ENCODE measurements at regions not wholly inside any gene's neighbourhood (a gene's known extent, or its start where the extent isn't known, plus 50 kb on each side); places are given as distances from the start of the nearest gene placed in this dataset.

GRCh38 chr10:4062751-4063150, 277.7 kb upstream of the KLF6 start:
- no peak for DNase-seq

- DNase-seq: no peak
These were observed 277.1 kb upstream of the KLF6 start for GRCh38 chr10:4062072-4062471.

- DNase-seq: no peak
These were observed 276.5 kb upstream of the KLF6 start for GRCh38 chr10:4061441-4061951.

DNA sequence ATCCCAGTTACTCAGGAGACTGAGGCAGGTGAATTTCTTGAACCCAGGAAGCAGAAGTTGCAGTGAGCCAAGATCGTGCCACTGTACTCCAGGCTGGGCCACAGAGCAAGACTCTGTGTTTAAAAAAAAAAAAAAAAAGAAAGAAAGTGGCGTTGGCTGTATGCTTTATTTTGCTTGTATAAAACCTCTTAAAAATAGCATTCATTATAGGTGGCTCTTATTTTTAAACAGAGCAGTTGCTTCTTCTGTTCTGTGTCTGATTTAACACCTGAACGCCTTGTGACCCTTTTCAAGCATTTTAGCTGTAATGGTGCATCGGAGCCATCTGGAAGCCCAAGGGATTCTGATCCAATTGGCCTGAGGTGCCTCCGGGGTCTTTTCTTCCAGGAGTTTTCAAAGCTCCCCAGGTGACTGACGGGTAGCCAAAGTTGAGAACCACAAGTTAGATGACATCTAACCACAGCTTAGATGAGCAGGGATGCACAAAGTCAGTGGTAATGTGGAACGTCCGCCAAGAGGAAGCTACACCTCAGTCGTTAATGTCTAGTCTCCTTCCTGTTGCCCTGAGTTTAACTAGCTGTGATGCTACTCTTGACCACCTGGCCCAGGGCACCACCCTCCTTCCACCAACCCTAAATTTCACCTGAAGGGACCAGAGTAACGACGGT, 274.6 kb upstream of the KLF6 start:
- no peak for DNase-seq

GRCh38 chr10:4058514-4059029, 273.6 kb upstream of the KLF6 start:
- no peak for DNase-seq

DNA sequence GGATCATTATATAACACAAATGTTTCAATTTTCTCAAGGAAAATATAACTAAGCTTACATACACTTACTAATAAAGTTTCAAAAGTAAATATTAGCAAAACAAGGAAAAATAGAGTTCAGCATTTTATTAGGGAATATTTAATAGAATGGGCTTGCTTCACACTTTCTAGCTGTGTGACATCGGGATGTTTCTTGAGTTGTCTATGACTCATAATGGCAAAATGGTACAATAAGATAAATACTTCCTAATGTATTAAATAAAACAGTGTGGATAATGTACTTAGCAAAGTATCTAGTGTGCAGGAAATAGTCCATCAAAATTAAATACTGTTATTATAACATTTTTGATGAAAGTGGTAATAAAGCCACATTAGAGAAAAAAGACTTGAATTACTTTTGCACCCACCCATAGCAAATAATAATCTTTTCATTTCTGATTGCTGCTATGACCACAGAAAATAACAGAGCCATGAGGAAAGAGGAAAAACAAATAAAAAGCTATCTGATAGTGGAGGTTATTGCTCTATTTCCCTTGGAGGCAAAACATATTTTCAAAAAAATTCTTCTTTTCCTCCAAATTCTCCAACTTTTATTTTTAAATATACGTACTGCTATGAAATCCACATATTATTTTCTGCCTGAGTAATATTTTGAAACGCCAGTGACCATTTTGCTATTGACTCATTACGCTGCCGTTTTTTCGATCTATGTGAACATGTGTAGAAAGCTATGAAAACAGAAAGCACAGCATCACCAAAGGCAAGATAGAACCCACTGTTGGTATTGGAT, 272.9 kb upstream of the KLF6 start:
- no peak for DNase-seq

- no peak for DNase-seq
These were observed 272.0 kb upstream of the KLF6 start for GRCh38 chr10:4057021-4057420.

GRCh38 chr10:4054656-4055435, 269.8 kb upstream of the KLF6 start:
- DNase-seq: no peak

DNA sequence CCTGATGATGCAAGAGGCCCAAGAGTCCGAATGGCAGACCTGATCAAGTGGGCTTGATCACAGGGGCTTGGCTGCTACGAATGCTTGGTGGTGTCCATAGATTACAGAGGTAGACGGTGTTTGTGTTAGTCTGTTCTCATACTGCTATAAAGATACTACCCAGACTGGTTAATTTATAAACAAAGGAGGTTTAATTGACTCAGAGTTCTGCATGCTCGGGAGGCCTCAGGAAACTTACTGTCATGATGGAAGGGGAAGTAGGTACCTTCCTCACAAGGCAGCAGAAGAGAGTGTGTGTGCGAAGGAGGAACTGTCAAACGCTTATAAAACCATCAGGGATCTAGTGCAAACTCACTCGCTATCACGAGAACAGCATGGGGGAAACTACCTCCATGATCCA, 268.9 kb upstream of the KLF6 start:
- no peak for DNase-seq

- no peak for DNase-seq
These were observed 266.7 kb upstream of the KLF6 start for GRCh38 chr10:4051641-4052151.

GRCh38 chr10:4051011-4051640, 266.1 kb upstream of the KLF6 start:
- DNase-seq: no peak

DNA sequence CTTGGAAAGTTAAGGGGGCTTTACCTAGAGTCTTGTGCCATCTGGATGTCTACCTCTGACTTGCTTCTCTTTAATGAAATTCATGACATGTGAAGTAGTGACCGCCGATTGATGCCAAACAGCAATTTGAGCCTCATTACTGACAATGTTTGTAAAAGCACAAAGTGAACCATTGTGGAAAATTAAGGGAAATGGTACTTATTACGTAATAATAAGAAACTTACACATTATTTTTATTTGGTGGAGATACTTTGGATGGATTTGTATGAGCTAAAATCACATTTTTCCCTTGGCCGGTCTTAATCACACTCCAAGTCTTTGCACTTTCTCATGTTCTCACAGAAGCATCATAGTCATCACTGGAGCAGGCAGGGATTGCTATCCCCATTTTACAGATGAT, 265.1 kb upstream of the KLF6 start:
- DNase-seq: no peak

DNA sequence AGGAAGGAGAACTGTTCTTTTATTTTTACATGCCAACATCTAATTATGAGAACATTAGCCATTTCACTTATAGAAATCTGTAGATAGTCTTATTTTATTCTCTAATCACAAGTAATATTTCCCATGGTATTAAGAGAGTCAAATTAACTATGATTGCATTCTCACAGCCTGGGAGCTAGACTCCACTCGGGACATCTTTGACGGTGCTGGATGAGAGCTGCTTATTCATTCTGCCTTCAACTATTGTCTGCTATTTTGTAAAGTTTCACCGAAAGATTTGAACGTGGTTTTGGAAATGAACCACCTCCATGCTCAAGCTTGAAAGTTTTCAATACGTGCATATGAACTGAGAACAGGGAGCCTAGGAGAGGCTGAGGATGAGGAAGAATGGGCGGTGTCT, 264.3 kb upstream of the KLF6 start:
- DNase-seq: no peak

- DNase-seq: no peak
These were observed 263.3 kb upstream of the KLF6 start for GRCh38 chr10:4048236-4048864.

GRCh38 chr10:4046712-4047354, 261.8 kb upstream of the KLF6 start:
- no peak for DNase-seq

DNA sequence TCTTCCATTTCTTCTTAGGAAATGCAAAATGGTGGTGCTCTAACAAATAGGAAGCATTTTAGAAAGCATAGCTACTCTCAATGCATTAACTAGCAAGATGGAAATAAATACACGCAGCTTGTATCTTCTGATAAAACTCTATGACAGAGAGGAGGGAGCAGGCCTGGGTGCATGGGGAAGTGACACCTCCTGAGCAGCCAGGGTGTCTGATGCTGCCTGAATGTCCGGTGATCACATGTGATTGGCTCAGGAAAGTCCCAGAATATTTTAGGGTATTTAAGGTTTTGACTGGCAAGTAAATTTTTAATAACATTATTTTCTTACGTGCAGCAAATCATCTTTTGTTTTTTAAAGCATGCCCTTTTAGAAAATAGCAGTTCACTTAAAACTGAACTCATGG, 261.0 kb upstream of the KLF6 start:
- no peak for DNase-seq

DNA sequence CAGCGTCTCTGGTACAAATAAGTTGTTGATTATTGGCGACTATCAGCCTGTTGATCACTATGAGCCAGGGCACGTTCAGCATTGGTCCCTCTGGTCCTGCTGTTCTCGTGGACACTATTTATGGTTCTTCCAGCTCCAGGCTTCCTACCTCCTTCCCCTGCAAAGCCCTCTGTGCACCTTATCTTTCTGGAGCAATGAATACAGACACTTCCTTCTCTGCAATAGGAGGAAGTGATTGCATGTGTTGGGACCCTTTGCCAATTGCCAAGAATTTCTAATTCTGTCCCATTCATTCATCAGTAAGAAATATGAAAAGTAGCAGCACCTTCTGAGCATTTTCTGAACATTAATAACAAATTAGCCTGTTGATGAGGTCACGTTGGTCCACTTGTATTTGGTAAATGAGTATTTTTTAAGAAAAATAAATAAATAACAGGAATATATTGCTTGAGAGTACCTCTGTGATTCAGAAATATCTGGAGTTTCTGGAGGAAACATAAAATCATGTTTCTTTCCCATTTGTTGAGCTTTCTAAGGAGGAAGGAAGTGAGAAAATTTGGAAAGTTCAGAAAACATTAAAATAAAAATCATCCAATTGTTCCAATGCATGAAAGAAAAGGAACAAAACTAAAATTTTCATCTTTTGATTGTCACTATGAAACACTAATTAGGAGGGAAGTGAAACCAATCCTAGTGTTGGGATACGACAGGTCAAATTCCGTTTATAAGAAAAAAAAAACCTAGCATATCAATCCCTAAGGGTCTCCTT, 259.1 kb upstream of the KLF6 start:
- DNase-seq: no peak

GRCh38 chr10:4041635-4042034, 256.6 kb upstream of the KLF6 start:
- DNase-seq: no peak

DNA sequence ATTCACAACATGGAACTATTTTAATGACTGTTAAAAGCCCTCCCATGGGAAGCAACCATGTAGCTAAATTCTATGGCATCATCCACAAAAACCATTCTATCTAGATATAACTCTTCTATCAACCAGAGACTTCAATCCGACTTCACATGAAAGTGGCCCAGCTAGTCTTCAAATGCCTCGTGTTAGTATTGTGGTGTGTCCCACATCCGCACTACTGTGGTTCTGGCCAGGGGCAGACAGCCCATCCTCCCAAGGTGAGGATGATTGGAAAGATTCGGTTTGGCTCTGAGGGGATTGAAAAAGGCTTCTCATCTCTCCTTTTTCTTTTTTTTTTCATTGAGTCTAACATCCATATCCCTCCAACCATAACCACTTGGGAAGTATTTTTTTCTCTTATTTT, 253.0 kb upstream of the KLF6 start:
- DNase-seq: no peak

DNA sequence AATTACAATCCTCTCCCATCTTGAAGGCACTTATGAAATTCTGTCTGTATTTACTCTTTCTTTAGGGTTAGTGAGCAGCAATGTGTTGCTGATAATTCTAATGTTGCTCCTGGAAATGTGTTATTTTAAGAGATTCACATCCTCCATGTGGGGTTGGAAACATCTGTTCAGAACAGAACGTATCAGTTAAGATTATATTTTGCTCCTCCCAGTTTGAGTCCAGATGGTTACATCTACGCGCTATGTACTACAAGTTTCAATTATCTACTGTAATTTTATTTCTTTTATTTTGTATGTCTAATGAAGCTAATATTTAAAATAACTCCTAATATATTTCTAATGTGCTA, 250.6 kb upstream of the KLF6 start:
- DNase-seq: no peak

All from NCI-H1930 (cell line).